ENCODE measurements at regions not wholly inside any gene's neighbourhood (a gene's known extent, or its start where the extent isn't known, plus 50 kb on each side); places are given as distances from the start of the nearest gene placed in this dataset.
"Not testable (repeated sequence)": the region's sequence is repeated elsewhere in the genome, so short reads cannot be mapped to it uniquely, and the experiment has no call there.

DNA sequence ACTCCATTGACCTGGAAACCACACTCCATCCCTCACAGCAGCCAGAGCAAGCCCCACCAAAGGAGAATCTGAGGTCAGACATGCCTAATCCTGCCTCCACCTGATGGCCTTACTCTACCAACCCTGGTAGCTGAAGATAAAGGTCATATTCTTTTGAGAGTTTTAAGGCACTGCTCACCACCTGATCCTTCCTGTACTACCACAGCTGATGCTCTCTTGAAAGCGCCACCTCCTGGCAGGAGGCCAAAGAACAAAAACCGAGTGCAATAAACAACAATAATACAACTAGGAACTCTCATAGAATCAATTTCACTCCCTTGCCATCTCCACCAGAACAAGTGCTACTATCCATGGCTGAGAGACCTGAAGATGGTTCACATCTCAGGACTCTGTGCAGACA, 301.6 kb downstream of the NAF1 start:
- H3K27ac ChIP-seq (ENCODE audit: low read depth in 1 of 2, low read length in 2 of 2) = no peak overlapping the region
- ATAC-seq (ENCODE audit: poor library complexity) (no peak), DNase-seq (no peak)
- no peak overlapping the region for H3K27ac Mint-ChIP-seq
- ChIA-PET POLR2A (no interaction called here), CTCF (no interaction called here)
- no peaks in the 10 kb centered on the region for H3K27me3 Mint-ChIP-seq
- intact Hi-C loops (cut with DNase I, micrococcal nuclease) = no loop called here
- H3K27me3 ChIP-seq (ENCODE audit: control insufficient read depth in 1 of 2, insufficient read depth in 2 of 2, low read length in 2 of 2) = no peaks in the 10 kb centered on the region
- no peaks in the 10 kb centered on the region for H3K9me3 ChIP-seq (ENCODE audit: control insufficient read depth in 1 of 2, insufficient read depth in 1 of 2, low read length in 2 of 2)
- H3K36me3 Mint-ChIP-seq (ENCODE audit: low read depth) = no peaks in the 10 kb centered on the region
- no peak overlapping the region for H3K4me3 ChIP-seq (ENCODE audit: low read length)
- H3K36me3 ChIP-seq (ENCODE audit: insufficient read depth, low read length) = no peaks in the 10 kb centered on the region
- H3K9me3 Mint-ChIP-seq = peaks cover 5% of the 10 kb centered on the region
- no peak overlapping the region for H3K4me3 Mint-ChIP-seq
- TF ChIP-seq, protein P1, sequence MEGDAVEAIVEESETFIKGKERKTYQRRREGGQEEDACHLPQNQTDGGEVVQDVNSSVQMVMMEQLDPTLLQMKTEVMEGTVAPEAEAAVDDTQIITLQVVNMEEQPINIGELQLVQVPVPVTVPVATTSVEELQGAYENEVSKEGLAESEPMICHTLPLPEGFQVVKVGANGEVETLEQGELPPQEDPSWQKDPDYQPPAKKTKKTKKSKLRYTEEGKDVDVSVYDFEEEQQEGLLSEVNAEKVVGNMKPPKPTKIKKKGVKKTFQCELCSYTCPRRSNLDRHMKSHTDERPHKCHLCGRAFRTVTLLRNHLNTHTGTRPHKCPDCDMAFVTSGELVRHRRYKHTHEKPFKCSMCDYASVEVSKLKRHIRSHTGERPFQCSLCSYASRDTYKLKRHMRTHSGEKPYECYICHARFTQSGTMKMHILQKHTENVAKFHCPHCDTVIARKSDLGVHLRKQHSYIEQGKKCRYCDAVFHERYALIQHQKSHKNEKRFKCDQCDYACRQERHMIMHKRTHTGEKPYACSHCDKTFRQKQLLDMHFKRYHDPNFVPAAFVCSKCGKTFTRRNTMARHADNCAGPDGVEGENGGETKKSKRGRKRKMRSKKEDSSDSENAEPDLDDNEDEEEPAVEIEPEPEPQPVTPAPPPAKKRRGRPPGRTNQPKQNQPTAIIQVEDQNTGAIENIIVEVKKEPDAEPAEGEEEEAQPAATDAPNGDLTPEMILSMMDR (IDR thresholded peaks at IDR 0.05) = no peak
- no peaks in the 10 kb centered on the region for H3K4me1 Mint-ChIP-seq (ENCODE audit: low read depth)
- H3K4me1 ChIP-seq (ENCODE audit: insufficient read depth, low read length) = no peaks in the 10 kb centered on the region

DNA sequence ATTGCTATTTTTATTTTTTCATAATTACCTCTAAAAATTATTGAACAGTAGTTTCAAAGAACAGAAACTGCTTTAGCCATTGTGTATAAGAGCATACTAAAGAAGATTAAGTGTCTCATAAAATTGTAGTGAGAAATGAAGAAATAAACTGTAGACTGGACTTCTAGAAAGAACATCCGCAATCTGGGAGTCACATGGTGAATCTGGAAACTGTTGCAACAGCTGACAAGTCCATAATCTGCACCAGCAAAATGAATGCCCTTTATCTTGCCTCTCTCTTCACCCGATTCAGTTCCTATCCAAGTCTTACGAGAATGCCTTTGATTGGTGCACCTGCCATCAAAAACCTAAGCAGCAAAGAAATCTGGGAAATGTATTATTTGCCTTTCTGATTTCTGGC, 312.9 kb downstream of the NAF1 start:
- CTCF ChIA-PET = no interaction called here
- ATAC-seq (ENCODE audit: poor library complexity) (no peak), DNase-seq (no peak)
- H3K36me3 Mint-ChIP-seq (ENCODE audit: low read depth) = no peaks in the 10 kb centered on the region
- TF ChIP-seq, protein P1 (IDR thresholded peaks at IDR 0.05) = no peak
- no peaks in the 10 kb centered on the region for H3K4me1 ChIP-seq (ENCODE audit: insufficient read depth, low read length)
- H3K4me3 ChIP-seq (ENCODE audit: low read length) = no peak overlapping the region
- no peaks in the 10 kb centered on the region for H3K27me3 ChIP-seq (ENCODE audit: control insufficient read depth in 1 of 2, insufficient read depth in 2 of 2, low read length in 2 of 2)
- H3K9me3 ChIP-seq (ENCODE audit: control insufficient read depth in 1 of 2, insufficient read depth in 1 of 2, low read length in 2 of 2) = no peaks in the 10 kb centered on the region
- no peak overlapping the region for H3K4me3 Mint-ChIP-seq
- H3K36me3 ChIP-seq (ENCODE audit: insufficient read depth, low read length) = no peaks in the 10 kb centered on the region
- no peak overlapping the region for H3K27ac ChIP-seq (ENCODE audit: low read depth in 1 of 2, low read length in 2 of 2)
- no peaks in the 10 kb centered on the region for H3K27me3 Mint-ChIP-seq
- no peaks in the 10 kb centered on the region for H3K4me1 Mint-ChIP-seq (ENCODE audit: low read depth)
- no peak overlapping the region for H3K27ac Mint-ChIP-seq
- POLR2A ChIA-PET = no interaction called here
- H3K9me3 Mint-ChIP-seq = no peaks in the 10 kb centered on the region
- intact Hi-C loops (cut with DNase I, micrococcal nuclease) = no loop called here

DNA sequence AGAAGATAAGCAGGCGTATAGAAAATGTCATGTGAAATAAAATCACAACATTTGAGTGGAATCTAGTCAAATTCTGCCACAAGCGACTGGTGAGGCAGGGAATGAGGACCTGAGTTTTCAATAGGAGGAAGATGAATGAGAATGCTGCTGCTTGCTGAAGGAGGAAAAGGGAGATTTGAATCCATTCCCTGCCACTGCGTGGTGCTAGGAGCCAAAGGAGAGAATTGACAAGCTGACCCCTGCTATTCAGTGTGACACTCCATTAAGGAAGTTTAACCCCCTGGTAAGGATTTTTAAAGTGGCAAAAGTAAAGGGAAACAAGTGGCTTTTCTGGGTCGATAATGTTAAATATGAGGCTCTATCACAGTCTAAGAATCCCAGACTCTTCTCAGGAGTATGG, 314.0 kb downstream of the NAF1 start:
- intact Hi-C loops (cut with DNase I, micrococcal nuclease) = no loop called here
- Mint-ChIP-seq H3K27me3 (no peaks in the 10 kb centered on the region), H3K36me3 (ENCODE audit: low read depth) (no peaks in the 10 kb centered on the region), H3K4me3 (no peak overlapping the region), H3K27ac (no peak overlapping the region), H3K9me3 (no peaks in the 10 kb centered on the region), H3K4me1 (ENCODE audit: low read depth) (no peaks in the 10 kb centered on the region)
- Histone ChIP-seq H3K27ac (ENCODE audit: low read depth in 1 of 2, low read length in 2 of 2) (no peak overlapping the region), H3K4me3 (ENCODE audit: low read length) (no peak overlapping the region), H3K27me3 (ENCODE audit: control insufficient read depth in 1 of 2, insufficient read depth in 2 of 2, low read length in 2 of 2) (no peaks in the 10 kb centered on the region), H3K9me3 (ENCODE audit: control insufficient read depth in 1 of 2, insufficient read depth in 1 of 2, low read length in 2 of 2) (no peaks in the 10 kb centered on the region), H3K4me1 (ENCODE audit: insufficient read depth, low read length) (no peaks in the 10 kb centered on the region), H3K36me3 (ENCODE audit: insufficient read depth, low read length) (no peaks in the 10 kb centered on the region)
- ChIA-PET POLR2A (no interaction called here), CTCF (no interaction called here)
- TF ChIP-seq, protein P1 (IDR thresholded peaks at IDR 0.05) = no peak
- ATAC-seq (ENCODE audit: poor library complexity) (no peak), DNase-seq (no peak)

DNA sequence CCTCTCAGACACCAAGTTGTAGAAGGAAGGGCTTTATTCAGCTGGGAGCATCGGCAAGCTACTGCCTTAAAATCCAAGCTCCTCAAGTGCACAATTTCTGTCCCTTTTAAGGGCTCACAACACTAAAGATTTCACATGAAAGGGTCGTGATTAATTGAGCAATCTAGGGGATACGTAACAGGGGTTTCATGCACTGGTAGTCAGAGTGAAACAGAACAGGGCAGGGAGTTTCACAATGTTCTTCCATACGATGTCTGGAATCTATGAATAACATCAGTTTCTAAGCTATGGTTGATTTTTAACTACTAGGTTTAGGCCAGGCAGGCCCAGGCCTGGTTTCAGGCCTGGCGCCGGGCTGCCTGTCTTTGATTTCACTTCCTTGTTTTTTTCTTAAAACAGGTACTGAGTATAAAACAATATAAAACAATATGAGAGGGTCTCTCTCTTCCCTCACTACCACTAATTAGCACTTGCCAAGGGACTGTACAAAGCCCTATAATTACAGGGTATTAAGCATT, 315.4 kb downstream of the NAF1 start:
- H3K36me3 Mint-ChIP-seq (ENCODE audit: low read depth); H3K4me1 Mint-ChIP-seq (ENCODE audit: low read depth); ATAC-seq (ENCODE audit: poor library complexity); intact Hi-C loops (cut with DNase I, micrococcal nuclease); H3K36me3 ChIP-seq (ENCODE audit: insufficient read depth, low read length); H3K27me3 Mint-ChIP-seq; CTCF ChIA-PET; H3K27ac ChIP-seq (ENCODE audit: low read depth in 1 of 2, low read length in 2 of 2); H3K4me3 ChIP-seq (ENCODE audit: low read length); H3K27me3 ChIP-seq (ENCODE audit: control insufficient read depth in 1 of 2, insufficient read depth in 2 of 2, low read length in 2 of 2); H3K4me3 Mint-ChIP-seq; H3K4me1 ChIP-seq (ENCODE audit: insufficient read depth, low read length); POLR2A ChIA-PET; H3K27ac Mint-ChIP-seq; H3K9me3 ChIP-seq (ENCODE audit: control insufficient read depth in 1 of 2, insufficient read depth in 1 of 2, low read length in 2 of 2); H3K9me3 Mint-ChIP-seq; DNase-seq: not testable (repeated sequence)
